ENCODE measurements at regions not wholly inside any gene's neighbourhood (a gene's known extent, or its start where the extent isn't known, plus 50 kb on each side); places are given as distances from the start of the nearest gene placed in this dataset.
"Not testable (repeated sequence)": the region's sequence is repeated elsewhere in the genome, so short reads cannot be mapped to it uniquely, and the experiment has no call there.

GRCh38 chr5:67917561-67917960 lies 298.0 kb upstream of the PIK3R1 start:
- DNase-seq = no peak

- DNase-seq = no peak
Measured at GRCh38 chr5:67910546-67910945, 305.0 kb upstream of the PIK3R1 start.

GRCh38 chr5:67908126-67908765 lies 307.3 kb upstream of the PIK3R1 start:
- no peak for DNase-seq

GRCh38 chr5:67904366-67904765 lies 311.2 kb upstream of the PIK3R1 start:
- DNase-seq = no peak

- no peak for DNase-seq
Measured at GRCh38 chr5:67903656-67904055, 311.9 kb upstream of the PIK3R1 start.

GRCh38 chr5:67903121-67903520 lies 312.4 kb upstream of the PIK3R1 start:
- no peak for DNase-seq

GRCh38 chr5:67902497-67902830 lies 313.1 kb upstream of the PIK3R1 start:
- DNase-seq = no peak

GRCh38 chr5:67901814-67902496 lies 313.6 kb upstream of the PIK3R1 start:
- no peak for DNase-seq

- DNase-seq = no peak
Measured at GRCh38 chr5:67900514-67900913, 315.0 kb upstream of the PIK3R1 start.

GRCh38 chr5:67897980-67898379 lies 317.6 kb upstream of the PIK3R1 start:
- no peak for DNase-seq

- no peak for DNase-seq
Measured at GRCh38 chr5:67897431-67897830, 318.1 kb upstream of the PIK3R1 start.

- DNase-seq = no peak
Measured at GRCh38 chr5:67896930-67897313, 318.6 kb upstream of the PIK3R1 start.

GRCh38 chr5:67896311-67896929 lies 319.1 kb upstream of the PIK3R1 start:
- no peak for DNase-seq

- not testable (repeated sequence) for DNase-seq
Measured at GRCh38 chr5:67889870-67890269, 325.7 kb upstream of the PIK3R1 start.

GRCh38 chr5:67887748-67888161 lies 327.8 kb upstream of the PIK3R1 start:
- no peak for DNase-seq

- DNase-seq = no peak
Measured at GRCh38 chr5:67886761-67887160, 328.8 kb upstream of the PIK3R1 start.

GRCh38 chr5:67880876-67881275 lies 334.7 kb upstream of the PIK3R1 start:
- no peak for DNase-seq

- no peak for DNase-seq
Measured at GRCh38 chr5:67880511-67880805, 335.1 kb upstream of the PIK3R1 start.

GRCh38 chr5:67879620-67880510 lies 335.7 kb upstream of the PIK3R1 start:
- no peak for DNase-seq

GRCh38 chr5:67878933-67879332 lies 336.6 kb upstream of the PIK3R1 start:
- no peak for DNase-seq

GRCh38 chr5:67876371-67876770 lies 339.2 kb upstream of the PIK3R1 start:
- DNase-seq = no peak

GRCh38 chr5:67875601-67876000 lies 340.0 kb upstream of the PIK3R1 start:
- no peak for DNase-seq

GRCh38 chr5:67873935-67874334 lies 341.6 kb upstream of the PIK3R1 start:
- no peak for DNase-seq

- DNase-seq = no peak
Measured at GRCh38 chr5:67870662-67871061, 344.9 kb upstream of the PIK3R1 start.

Data from DMS53 (cell line).